ENCODE measurements at regions not wholly inside any gene's neighbourhood (a gene's known extent, or its start where the extent isn't known, plus 50 kb on each side); places are given as distances from the start of the nearest gene placed in this dataset.

GRCh38 chr11:13145461-13145860 lies 132.1 kb upstream of the BMAL1 start:
- no peak for TF ChIP-seq CTCF (IDR thresholded peaks at IDR 0.05)
- TF ChIP-seq TEAD4 (IDR thresholded peaks at IDR 0.05; ENCODE audit: borderline replicate concordance, insufficient read depth): no peak
- TF ChIP-seq EP300 (IDR thresholded peaks at IDR 0.05; ENCODE audit: borderline replicate concordance in 1 of 2, low read depth in 1 of 2, low read length in 1 of 2): no peak
- no peak for TF ChIP-seq USF2 (IDR thresholded peaks at IDR 0.05; ENCODE audit: borderline replicate concordance, low read depth, low read length)
- TF ChIP-seq MXI1 (IDR thresholded peaks at IDR 0.05; ENCODE audit: low read depth, low read length): no peak
- no peak for TF ChIP-seq MAX (IDR thresholded peaks at IDR 0.05; ENCODE audit: low read depth)
- no peak for TF ChIP-seq POLR2AphosphoS5 (IDR thresholded peaks at IDR 0.05; ENCODE audit: low read depth, low read length)
- TF ChIP-seq TCF12 (IDR thresholded peaks at IDR 0.05): no peak
- TF ChIP-seq CHD2 (IDR thresholded peaks at IDR 0.05; ENCODE audit: low read length, partially characterized antibody): no peak
- TF ChIP-seq RXRA (IDR thresholded peaks at IDR 0.05; ENCODE audit: borderline replicate concordance, low read depth): no peak

Data from SK-N-SH (cell line).